Activated CD4-positive, alpha-beta T cell treated with anti-CD3 and anti-CD28 coated beads for 36 hours (primary cell): ENCODE measurements at regions not wholly inside any gene's neighbourhood (a gene's known extent, or its start where the extent isn't known, plus 50 kb on each side); places are given as distances from the start of the nearest gene placed in this dataset.

Source experiments
- ATAC-seq: fragments of 200-7000 bp; cut with Tn5 transposase; one replicate; pipeline ENCODE4 v1.10.0; 2021; ENCODE audit warnings: mild to moderate bottlenecking, moderate library complexity
- CTCF ChIA-PET: fragments of 350-600 bp; sonication (Branson Sonifier 250); formaldehyde crosslinking; loops from one replicate; lab custom pipeline; 2021; ENCODE audit warnings: antibody characterized with exemption; lab: Charles Lee
- POLR2A ChIA-PET: fragments of 350-600 bp; sonication (Branson Sonifier 250); formaldehyde crosslinking; loops from one replicate; lab custom pipeline; 2021; ENCODE audit warnings: antibody characterized with exemption, inconsistent platforms; lab: Charles Lee
- DNase-seq: peaks from one replicate; pipeline ENCODE4 v3.0.0-alpha.2; 2020
- H3K27ac Mint-ChIP-seq: one replicate; pipeline ENCODE4 v1.8.0; 2021; ENCODE audit warnings: mixed read lengths
- H3K27me3 Mint-ChIP-seq: one replicate; pipeline ENCODE4 v1.8.0; 2021; ENCODE audit warnings: mixed read lengths
- H3K36me3 Mint-ChIP-seq: one replicate; pipeline ENCODE4 v1.8.0; 2021; ENCODE audit warnings: low read depth, mixed read lengths
- H3K4me1 Mint-ChIP-seq: one replicate; pipeline ENCODE4 v1.8.0; 2021; ENCODE audit warnings: mixed read lengths
- H3K4me3 Mint-ChIP-seq: one replicate; pipeline ENCODE4 v1.8.0; 2021; ENCODE audit warnings: mild to moderate bottlenecking, moderate library complexity, mixed read lengths
- H3K9me3 Mint-ChIP-seq: one replicate; pipeline ENCODE4 v1.8.0; 2021; ENCODE audit warnings: low read depth, mixed read lengths
- intact Hi-C, 2 experiments: fragments of 100-400 bp; cut with DNase I in 1 of 2; cut with micrococcal nuclease in 1 of 2; formaldehyde crosslinking; loops; one replicate each; pipeline versions ENCODE4 v1.14.2 to v1.15.1; 2022 to 2024; cut with DNase I, micrococcal nuclease

DNA sequence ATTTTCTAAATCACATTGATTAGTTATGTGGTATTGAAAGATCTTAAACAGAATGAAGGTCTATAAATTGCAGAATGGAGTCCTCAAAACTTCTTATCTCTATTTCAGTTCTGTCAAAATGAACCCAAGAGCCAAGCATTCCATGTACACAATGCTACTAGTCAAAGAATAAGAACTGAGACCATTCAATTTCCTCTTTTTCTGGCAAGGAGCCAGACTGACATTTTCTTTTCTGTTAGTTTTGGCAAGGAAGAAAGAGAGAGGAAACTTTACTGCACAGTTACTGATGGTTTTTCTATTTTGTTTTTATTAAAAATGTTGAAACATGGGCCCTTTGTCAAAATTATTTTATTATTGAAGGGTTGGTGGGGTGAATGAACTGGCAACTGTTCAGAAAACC, 181.8 kb upstream of the FERD3L start:
- Mint-ChIP-seq H3K27ac (no peak overlapping the region), H3K27me3 (no peaks in the 10 kb centered on the region), H3K4me1 (no peaks in the 10 kb centered on the region), H3K4me3 (no peak overlapping the region), H3K36me3 (no peaks in the 10 kb centered on the region), H3K9me3 (no peaks in the 10 kb centered on the region)
- no peak for DNase-seq
- ChIA-PET POLR2A (no interaction called here), CTCF (no interaction called here)
- intact Hi-C loops = no loop called here
- ATAC-seq = no peak

DNA sequence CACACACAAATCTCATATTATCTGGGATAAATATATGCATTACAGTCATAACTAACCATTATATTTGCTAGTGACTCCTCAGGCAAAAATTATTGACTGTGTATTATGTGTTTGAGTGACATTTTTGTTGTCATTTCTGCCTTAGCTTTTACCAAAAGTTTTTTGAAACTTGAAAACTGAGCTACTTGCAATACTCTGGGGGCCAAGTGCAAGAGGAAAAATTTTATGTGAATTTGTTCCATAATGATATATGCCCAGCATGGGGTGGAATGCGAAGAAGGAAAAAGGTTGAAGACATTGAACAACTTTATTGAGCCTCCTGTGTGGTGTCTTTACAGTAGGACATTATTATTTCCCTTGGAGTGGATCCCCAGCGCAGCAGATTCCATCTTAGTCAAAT, 176.8 kb upstream of the FERD3L start:
- intact Hi-C loops = no loop called here
- ATAC-seq = no peak
- H3K27me3 Mint-ChIP-seq = no peaks in the 10 kb centered on the region
- ChIA-PET CTCF (no interaction called here), POLR2A (no interaction called here)
- H3K27ac Mint-ChIP-seq = no peak overlapping the region
- DNase-seq = no peak
- H3K36me3 Mint-ChIP-seq = no peaks in the 10 kb centered on the region
- no peak overlapping the region for H3K4me3 Mint-ChIP-seq
- no peaks in the 10 kb centered on the region for H3K4me1 Mint-ChIP-seq
- no peaks in the 10 kb centered on the region for H3K9me3 Mint-ChIP-seq

DNA sequence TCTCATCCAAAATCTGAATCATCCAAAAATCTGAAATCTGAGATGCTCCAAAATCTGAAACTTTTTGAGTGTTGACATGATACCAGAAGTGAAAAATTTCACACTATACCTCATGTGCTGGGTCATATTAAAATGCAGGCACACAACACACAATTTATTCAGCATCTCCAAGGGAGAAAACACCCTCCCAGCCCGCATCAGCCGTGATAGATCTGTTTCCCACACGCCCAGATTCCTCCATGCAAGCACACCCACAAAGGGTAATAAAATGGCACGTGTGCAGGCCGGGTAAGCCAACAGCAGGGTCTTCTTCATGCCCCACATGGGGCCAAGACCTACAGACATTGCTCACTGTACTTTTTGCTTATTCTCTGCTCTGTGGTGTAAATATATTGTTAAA, 173.1 kb upstream of the FERD3L start:
- H3K4me3 Mint-ChIP-seq = no peak overlapping the region
- no peaks in the 10 kb centered on the region for H3K4me1 Mint-ChIP-seq
- no peaks in the 10 kb centered on the region for H3K27me3 Mint-ChIP-seq
- ATAC-seq (no peak), DNase-seq (no peak)
- ChIA-PET POLR2A (no interaction called here), CTCF (no interaction called here)
- H3K9me3 Mint-ChIP-seq = no peaks in the 10 kb centered on the region
- H3K27ac Mint-ChIP-seq = no peak overlapping the region
- no peaks in the 10 kb centered on the region for H3K36me3 Mint-ChIP-seq
- intact Hi-C loops = no loop called here

DNA sequence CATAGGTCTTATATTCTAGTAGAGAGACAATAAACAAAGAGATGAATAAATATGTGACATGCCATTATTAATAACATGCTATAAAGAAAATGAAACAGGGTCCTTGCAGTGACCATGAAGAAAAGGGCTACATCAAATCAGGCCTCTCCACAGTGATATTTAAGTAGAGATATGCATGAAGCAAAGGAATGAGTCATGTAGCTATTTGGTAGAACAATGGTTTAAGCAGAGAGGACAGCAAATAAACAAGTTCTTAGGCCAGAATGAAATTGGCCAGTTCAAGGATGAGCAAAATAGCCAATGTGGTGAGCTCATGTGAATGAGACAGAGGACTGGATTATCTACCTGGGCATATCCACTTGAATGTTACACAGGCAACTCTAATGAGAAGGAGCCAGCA, 172.2 kb upstream of the FERD3L start:
- Mint-ChIP-seq H3K9me3 (no peaks in the 10 kb centered on the region), H3K4me1 (no peaks in the 10 kb centered on the region), H3K27ac (no peak overlapping the region), H3K36me3 (no peaks in the 10 kb centered on the region), H3K27me3 (no peaks in the 10 kb centered on the region), H3K4me3 (no peak overlapping the region)
- ATAC-seq (no peak), DNase-seq (no peak)
- intact Hi-C loops = no loop called here
- ChIA-PET CTCF (no interaction called here), POLR2A (no interaction called here)

DNA sequence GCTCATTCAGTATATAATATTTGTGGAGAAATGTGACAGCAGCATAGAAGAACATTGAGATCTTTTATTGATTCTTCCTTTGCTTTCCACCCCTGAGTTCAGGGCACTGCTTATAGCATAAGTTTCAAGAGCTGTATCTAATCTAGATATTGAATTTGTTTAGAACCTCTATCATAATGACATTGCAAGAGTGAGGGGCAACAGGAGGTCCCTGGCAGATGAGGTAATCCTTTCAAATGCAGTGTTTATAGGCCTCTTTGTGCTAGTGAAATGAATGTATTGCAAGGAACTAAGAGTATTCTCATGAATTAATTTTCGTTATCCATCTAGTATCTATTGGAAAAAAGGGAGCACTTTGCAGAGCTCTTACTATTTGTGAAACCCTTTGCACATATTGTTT, 167.2 kb upstream of the FERD3L start:
- CTCF ChIA-PET = no interaction called here
- no peaks in the 10 kb centered on the region for H3K4me1 Mint-ChIP-seq
- H3K36me3 Mint-ChIP-seq = no peaks in the 10 kb centered on the region
- no peak overlapping the region for H3K4me3 Mint-ChIP-seq
- DNase-seq = no peak
- no peaks in the 10 kb centered on the region for H3K27me3 Mint-ChIP-seq
- no peak overlapping the region for H3K27ac Mint-ChIP-seq
- POLR2A ChIA-PET = no interaction called here
- no peaks in the 10 kb centered on the region for H3K9me3 Mint-ChIP-seq
- intact Hi-C loops = no loop called here
- ATAC-seq = no peak

DNA sequence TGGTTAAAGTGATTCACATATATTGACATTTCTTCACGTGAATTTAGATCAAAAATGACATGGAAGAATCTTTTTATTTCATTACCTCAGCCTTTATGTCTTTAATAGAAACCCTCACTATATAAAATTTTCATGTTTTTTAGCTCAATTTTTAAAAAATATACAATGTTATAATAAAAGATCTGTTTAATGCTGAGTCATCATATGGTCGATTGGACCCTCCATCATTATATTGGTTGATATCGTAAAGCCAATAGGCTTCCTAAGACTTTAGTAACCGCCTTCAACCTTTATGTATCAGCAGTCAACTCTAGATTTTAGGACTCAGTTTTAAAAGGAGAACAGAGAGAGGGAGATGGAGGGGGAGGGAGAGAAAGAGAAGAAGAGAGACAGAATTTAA, 162.3 kb upstream of the FERD3L start:
- Mint-ChIP-seq H3K27ac (no peak overlapping the region), H3K9me3 (peaks cover 2% of the 10 kb centered on the region), H3K4me1 (no peaks in the 10 kb centered on the region), H3K4me3 (no peak overlapping the region), H3K27me3 (no peaks in the 10 kb centered on the region), H3K36me3 (no peaks in the 10 kb centered on the region)
- ChIA-PET CTCF (no interaction called here), POLR2A (no interaction called here)
- intact Hi-C loops = no loop called here
- DNase-seq (no peak), ATAC-seq (no peak)

DNA sequence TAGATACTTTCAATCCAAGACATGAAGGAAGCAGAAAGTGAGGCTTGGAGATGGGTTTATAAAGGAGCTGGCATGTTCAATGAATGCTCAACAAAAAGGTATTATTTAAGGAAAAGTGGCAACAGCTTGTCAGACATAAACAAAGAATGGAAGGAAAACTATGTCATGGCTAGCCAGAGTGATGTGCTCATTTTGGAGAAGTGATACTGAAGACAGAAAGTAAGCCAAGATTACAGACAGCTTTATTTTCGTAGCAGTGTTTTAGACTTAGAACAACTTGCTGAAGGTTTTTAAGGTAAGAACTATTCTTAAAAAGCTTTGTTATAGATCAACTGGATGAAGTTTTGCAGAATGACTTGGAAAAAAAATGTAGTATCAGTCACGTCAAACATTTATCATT, 160.5 kb upstream of the FERD3L start:
- DNase-seq (no peak), ATAC-seq (no peak)
- Mint-ChIP-seq H3K4me1 (no peaks in the 10 kb centered on the region), H3K27me3 (no peaks in the 10 kb centered on the region), H3K4me3 (no peak overlapping the region), H3K9me3 (peaks cover 2% of the 10 kb centered on the region), H3K27ac (no peak overlapping the region), H3K36me3 (no peaks in the 10 kb centered on the region)
- ChIA-PET POLR2A (no interaction called here), CTCF (interaction anchor here (1.5 kb wide), 1 partner anchor 8 kb away, joined by 3 read pairs; no protein-coding TSS in a partner anchor)
- intact Hi-C loops = no loop called here

DNA sequence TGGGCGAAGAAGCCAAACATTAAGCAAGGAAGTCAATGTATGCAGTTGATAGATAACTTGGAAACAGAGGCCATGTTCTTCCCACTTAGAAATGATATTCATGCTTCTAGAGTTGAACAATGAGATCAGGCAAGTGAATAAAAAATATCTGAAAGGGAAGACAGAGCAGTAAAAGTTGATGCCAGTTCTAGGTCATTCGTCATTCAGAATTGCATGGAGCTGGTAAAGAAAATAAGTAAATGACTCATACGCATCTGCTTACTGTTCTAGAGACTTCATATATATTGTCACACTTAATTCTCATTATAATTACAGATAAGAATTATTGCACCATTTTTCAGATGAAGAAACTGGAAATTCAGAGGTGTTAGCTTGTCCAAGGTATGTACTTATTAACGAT, 158.9 kb upstream of the FERD3L start:
- H3K9me3 Mint-ChIP-seq = peaks cover 2% of the 10 kb centered on the region
- ChIA-PET CTCF (interaction anchor here (0.8 kb wide), 1 partner anchor 9 kb away, joined by 3 read pairs; no protein-coding TSS in a partner anchor), POLR2A (no interaction called here)

DNA sequence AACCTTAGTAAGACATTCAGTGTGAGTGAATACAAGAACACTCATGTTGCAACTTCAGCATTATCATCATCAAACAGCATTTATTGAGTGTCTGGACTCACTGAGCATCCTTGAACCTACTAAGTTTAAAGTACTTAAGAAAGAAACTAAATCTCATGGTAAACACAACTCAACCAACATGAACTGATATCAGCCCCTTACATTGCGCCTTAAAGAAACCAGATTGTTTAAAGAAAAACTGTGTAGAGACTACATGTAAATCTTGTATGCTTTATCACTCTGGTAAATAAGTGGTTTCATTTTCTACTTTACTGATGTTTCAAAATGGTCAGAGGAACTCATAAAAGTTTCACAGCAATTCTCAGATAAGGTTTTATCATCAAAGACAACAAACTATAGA, 157.5 kb upstream of the FERD3L start:
- ChIA-PET POLR2A (no interaction called here), CTCF (no interaction called here)
- no peak for ATAC-seq
- Mint-ChIP-seq H3K4me3 (no peak overlapping the region), H3K27me3 (no peaks in the 10 kb centered on the region), H3K4me1 (no peaks in the 10 kb centered on the region), H3K27ac (no peak overlapping the region), H3K9me3 (peaks cover 2% of the 10 kb centered on the region), H3K36me3 (no peaks in the 10 kb centered on the region)
- DNase-seq = no peak
- intact Hi-C loops = no loop called here

More for the DNA sequence above, 158.9 kb upstream of the FERD3L start:
- H3K36me3 Mint-ChIP-seq = no peaks in the 10 kb centered on the region
- H3K27ac Mint-ChIP-seq = no peak overlapping the region
- DNase-seq (no peak), ATAC-seq (no peak)
- H3K4me3 Mint-ChIP-seq = no peak overlapping the region
- no peaks in the 10 kb centered on the region for H3K4me1 Mint-ChIP-seq
- intact Hi-C loops = no loop called here
- no peaks in the 10 kb centered on the region for H3K27me3 Mint-ChIP-seq

DNA sequence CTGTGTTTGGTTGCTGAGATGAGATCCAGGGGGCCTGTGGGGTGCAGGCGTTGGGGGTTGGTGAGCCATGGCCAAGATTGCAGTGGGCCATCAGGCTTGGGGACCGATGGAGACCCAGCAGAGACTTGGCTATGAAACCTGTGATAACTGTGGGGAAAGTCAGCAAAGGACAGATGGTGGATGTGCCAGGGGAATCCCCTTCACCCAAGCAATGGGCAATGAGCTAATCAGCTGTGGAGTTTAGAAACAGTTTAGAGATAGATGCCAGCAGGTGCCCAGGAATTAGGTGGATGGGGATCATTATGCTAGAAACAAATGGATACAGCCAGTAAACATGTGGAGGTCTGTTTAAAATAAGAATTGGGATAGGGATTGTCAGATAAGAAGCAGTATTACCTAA, 151.4 kb upstream of the FERD3L start:
- H3K4me1 Mint-ChIP-seq = no peaks in the 10 kb centered on the region
- ChIA-PET CTCF (no interaction called here), POLR2A (no interaction called here)
- H3K4me3 Mint-ChIP-seq = no peak overlapping the region
- H3K36me3 Mint-ChIP-seq = no peaks in the 10 kb centered on the region
- H3K27me3 Mint-ChIP-seq = no peaks in the 10 kb centered on the region
- DNase-seq (no peak), ATAC-seq (no peak)
- H3K27ac Mint-ChIP-seq = no peak overlapping the region
- intact Hi-C loops = no loop called here
- no peaks in the 10 kb centered on the region for H3K9me3 Mint-ChIP-seq

DNA sequence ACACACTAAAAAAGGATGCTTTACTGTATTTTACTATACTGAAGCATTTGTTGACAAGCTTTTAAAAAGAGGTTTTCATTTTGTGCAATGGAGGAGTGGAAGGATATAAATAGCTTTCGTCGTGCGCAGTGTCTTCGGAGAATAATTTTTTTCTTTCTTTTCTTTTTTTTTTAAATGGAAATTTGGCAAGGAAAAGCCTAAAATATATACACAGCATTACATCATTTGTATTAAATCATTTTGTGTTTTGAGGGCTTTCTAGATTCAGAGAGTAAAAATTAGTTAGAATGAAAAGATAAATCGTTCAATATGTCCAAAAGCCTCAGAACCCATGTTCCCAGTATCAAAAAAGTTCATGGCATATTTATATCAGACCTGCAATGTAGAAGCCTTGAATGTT, 150.2 kb upstream of the FERD3L start:
- DNase-seq (no peak), ATAC-seq (no peak)
- no peak overlapping the region for H3K4me3 Mint-ChIP-seq
- ChIA-PET CTCF (no interaction called here), POLR2A (no interaction called here)
- intact Hi-C loops = no loop called here
- H3K27ac Mint-ChIP-seq = no peak overlapping the region
- H3K4me1 Mint-ChIP-seq = no peaks in the 10 kb centered on the region
- H3K27me3 Mint-ChIP-seq = no peaks in the 10 kb centered on the region
- no peaks in the 10 kb centered on the region for H3K36me3 Mint-ChIP-seq
- H3K9me3 Mint-ChIP-seq = no peaks in the 10 kb centered on the region

DNA sequence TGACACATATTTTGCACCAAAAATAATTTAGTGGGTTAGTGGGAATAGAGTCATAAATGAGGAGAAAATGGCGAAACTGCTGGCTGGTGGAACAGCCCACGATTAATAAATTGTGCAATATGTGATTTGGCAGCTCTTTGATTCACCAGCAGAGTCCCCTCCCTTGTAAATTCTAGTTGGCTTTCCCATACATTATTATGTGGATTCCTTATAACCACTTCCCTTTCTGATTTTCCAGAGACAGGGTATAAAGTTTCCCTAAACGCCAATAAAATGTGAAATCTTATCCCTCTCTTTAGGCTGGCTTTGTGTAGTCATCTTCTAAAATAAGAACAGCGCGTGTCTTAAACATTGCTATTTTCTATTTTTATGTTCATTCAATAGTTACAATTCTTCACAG, 149.4 kb upstream of the FERD3L start:
- Mint-ChIP-seq H3K4me3 (no peak overlapping the region), H3K27me3 (no peaks in the 10 kb centered on the region), H3K4me1 (no peaks in the 10 kb centered on the region), H3K36me3 (no peaks in the 10 kb centered on the region), H3K27ac (no peak overlapping the region), H3K9me3 (no peaks in the 10 kb centered on the region)
- intact Hi-C loops = no loop called here
- ATAC-seq = no peak
- ChIA-PET CTCF (no interaction called here), POLR2A (no interaction called here)
- DNase-seq = no peak

DNA sequence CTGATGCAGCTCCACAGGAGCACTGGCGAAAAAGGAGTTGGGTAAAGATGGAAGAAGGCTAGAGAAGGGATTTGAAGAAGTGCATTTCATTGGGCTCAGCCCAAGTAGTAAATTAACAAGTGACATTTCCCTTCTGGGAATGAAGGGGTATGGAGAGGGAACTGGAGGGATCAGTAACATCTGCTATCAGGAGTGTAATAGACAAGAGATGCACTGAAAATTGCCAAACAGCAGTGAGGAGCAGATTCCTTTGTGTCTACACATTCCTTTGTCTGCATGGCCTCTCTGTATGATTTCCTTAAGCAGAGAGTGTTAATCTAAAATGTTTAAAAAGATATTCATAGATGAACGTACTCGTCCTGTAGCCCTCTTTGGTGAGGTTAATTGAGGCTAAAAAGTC, 148.2 kb upstream of the FERD3L start:
- DNase-seq (no peak), ATAC-seq (no peak)
- no peaks in the 10 kb centered on the region for H3K27me3 Mint-ChIP-seq
- no peaks in the 10 kb centered on the region for H3K9me3 Mint-ChIP-seq
- H3K4me3 Mint-ChIP-seq = no peak overlapping the region
- no peaks in the 10 kb centered on the region for H3K36me3 Mint-ChIP-seq
- ChIA-PET CTCF (no interaction called here), POLR2A (no interaction called here)
- no peaks in the 10 kb centered on the region for H3K4me1 Mint-ChIP-seq
- intact Hi-C loops = no loop called here
- no peak overlapping the region for H3K27ac Mint-ChIP-seq
